HUES64 (cell line): ENCODE measurements at regions not wholly inside any gene's neighbourhood (a gene's known extent, or its start where the extent isn't known, plus 50 kb on each side); places are given as distances from the start of the nearest gene placed in this dataset.

Experiments used
- H3K27ac ChIP-seq: 2 replicates; pipeline ENCODE4 v1.7.0; 2013; ENCODE audit warnings: low read depth, low read length, inconsistent platforms
- H3K27me3 ChIP-seq: 2 replicates; pipeline ENCODE4 v1.6.1; 2013; ENCODE audit warnings: mild to moderate bottlenecking, low read length; ENCODE audit not compliant: insufficient read depth
- H3K36me3 ChIP-seq: 2 replicates; pipeline ENCODE4 v1.6.1; 2013; ENCODE audit warnings: mild to moderate bottlenecking, low read length; ENCODE audit not compliant: insufficient read depth
- H3K4me1 ChIP-seq: 2 replicates; pipeline ENCODE4 v1.6.1; 2013; ENCODE audit warnings: mild to moderate bottlenecking, low read length, moderate library complexity; ENCODE audit not compliant: insufficient read depth
- H3K4me3 ChIP-seq: 2 replicates; pipeline ENCODE4 v1.5.1; 2013; ENCODE audit warnings: mild to moderate bottlenecking, low read length, moderate library complexity
- H3K9ac ChIP-seq: 2 replicates; pipeline ENCODE4 v1.6.1; 2013; ENCODE audit warnings: mild to moderate bottlenecking, low read depth, low read length
- H3K9me3 ChIP-seq: 2 replicates; pipeline ENCODE4 v1.6.1; 2013; ENCODE audit warnings: low read depth, low read length; ENCODE audit not compliant: insufficient read depth
- WGBS: fragments of 150-250, 120-280 bp; methylation state at CpG from one replicate; pipeline ENCODE4 v1.1.7; 2013; ENCODE audit warnings: missing lambda C conversion rate; 5-methylcytosine and 5-hydroxymethylcytosine counted together

GRCh38 chr5:110008131-110008530, 318.4 kb downstream of the MAN2A1 start:
- no peaks in the 10 kb centered on the region for H3K9me3 ChIP-seq
- no peak overlapping the region for H3K4me3 ChIP-seq
- no peaks in the 10 kb centered on the region for H3K36me3 ChIP-seq
- H3K27ac ChIP-seq = no peak overlapping the region
- WGBS = 97% methylated on average over 4 of the region's 4 CpGs
- no peak overlapping the region for H3K9ac ChIP-seq
- H3K27me3 ChIP-seq = no peaks in the 10 kb centered on the region
- H3K4me1 ChIP-seq = no peaks in the 10 kb centered on the region

DNA sequence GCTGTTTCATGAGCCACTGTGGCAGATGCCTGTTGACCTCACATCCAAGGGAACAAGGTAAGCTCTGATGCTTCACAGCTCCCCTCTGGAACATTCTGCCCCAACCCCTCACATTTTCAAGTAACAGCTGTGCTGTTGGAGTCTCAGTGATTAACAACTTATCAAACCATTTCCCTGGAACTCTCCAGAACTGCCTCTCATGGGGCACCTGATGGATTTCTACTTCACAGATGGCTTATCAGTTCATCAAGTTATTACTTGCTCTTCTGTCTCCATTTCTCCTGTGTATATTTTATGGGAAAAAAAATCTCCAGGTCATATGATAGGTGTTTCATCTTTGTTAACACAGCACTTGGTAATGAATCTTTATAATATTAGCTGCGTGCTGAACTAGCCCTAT, 322.4 kb downstream of the MAN2A1 start:
- no peaks in the 10 kb centered on the region for H3K4me1 ChIP-seq
- H3K4me3 ChIP-seq = no peak overlapping the region
- no peaks in the 10 kb centered on the region for H3K36me3 ChIP-seq
- no peaks in the 10 kb centered on the region for H3K27me3 ChIP-seq
- WGBS = 100% methylated on average over 1 of the region's 1 CpG
- no peak overlapping the region for H3K27ac ChIP-seq
- H3K9me3 ChIP-seq = no peaks in the 10 kb centered on the region
- H3K9ac ChIP-seq = no peak overlapping the region

GRCh38 chr5:110013017-110013416, 323.3 kb downstream of the MAN2A1 start:
- H3K9me3 ChIP-seq = no peaks in the 10 kb centered on the region
- H3K9ac ChIP-seq = no peak overlapping the region
- H3K27me3 ChIP-seq = no peaks in the 10 kb centered on the region
- H3K4me1 ChIP-seq = no peaks in the 10 kb centered on the region
- no peak overlapping the region for H3K27ac ChIP-seq
- H3K4me3 ChIP-seq = no peak overlapping the region
- no peaks in the 10 kb centered on the region for H3K36me3 ChIP-seq

- H3K4me1 ChIP-seq = no peaks in the 10 kb centered on the region
- no peaks in the 10 kb centered on the region for H3K27me3 ChIP-seq
- H3K9me3 ChIP-seq = no peaks in the 10 kb centered on the region
- H3K4me3 ChIP-seq = no peak overlapping the region
- H3K27ac ChIP-seq = no peak overlapping the region
- H3K36me3 ChIP-seq = no peaks in the 10 kb centered on the region
- 100% methylated on average over 2 of the region's 2 CpGs for WGBS
- no peak overlapping the region for H3K9ac ChIP-seq
Observed at GRCh38 chr5:110017854-110018253, 328.1 kb downstream of the MAN2A1 start.

- 96% methylated on average over 5 of the region's 5 CpGs for WGBS
Observed at GRCh38 chr5:110018509-110018908, 328.8 kb downstream of the MAN2A1 start.

GRCh38 chr5:110019119-110019518, 329.4 kb downstream of the MAN2A1 start:
- 96% methylated on average over 6 of the region's 6 CpGs for WGBS
- H3K4me3 ChIP-seq = no peak overlapping the region
- no peak overlapping the region for H3K27ac ChIP-seq
- no peak overlapping the region for H3K9ac ChIP-seq
- H3K4me1 ChIP-seq = no peaks in the 10 kb centered on the region
- no peaks in the 10 kb centered on the region for H3K36me3 ChIP-seq
- H3K27me3 ChIP-seq = no peaks in the 10 kb centered on the region
- H3K9me3 ChIP-seq = no peaks in the 10 kb centered on the region

More at GRCh38 chr5:110018509-110018908, 328.8 kb downstream of the MAN2A1 start:
- Histone ChIP-seq H3K4me1 (no peaks in the 10 kb centered on the region), H3K27me3 (no peaks in the 10 kb centered on the region), H3K9me3 (no peaks in the 10 kb centered on the region), H3K36me3 (no peaks in the 10 kb centered on the region), H3K27ac (no peak overlapping the region), H3K4me3 (no peak overlapping the region), H3K9ac (no peak overlapping the region)

DNA sequence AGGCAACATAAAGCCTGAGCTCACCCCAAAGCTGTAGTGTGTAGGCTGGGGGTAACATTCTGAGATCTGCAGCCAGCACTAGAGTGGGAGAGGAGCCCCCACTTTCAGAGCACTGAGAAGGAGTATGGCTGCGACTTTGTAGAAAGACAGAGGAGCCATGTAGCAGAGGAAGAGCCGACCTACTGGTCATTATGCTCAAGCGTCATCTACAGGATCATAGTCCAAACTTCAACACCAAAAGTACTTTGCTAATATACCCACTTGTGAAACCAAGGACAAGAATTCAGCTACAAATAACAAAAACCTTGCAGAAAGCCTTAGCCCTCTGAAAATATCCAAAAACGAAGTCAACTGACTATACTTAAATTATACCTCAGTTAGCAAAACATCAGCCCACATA, 330.1 kb downstream of the MAN2A1 start:
- Histone ChIP-seq H3K27me3 (no peaks in the 10 kb centered on the region), H3K4me1 (no peaks in the 10 kb centered on the region), H3K36me3 (no peaks in the 10 kb centered on the region), H3K9ac (no peak overlapping the region), H3K9me3 (no peaks in the 10 kb centered on the region), H3K27ac (no peak overlapping the region), H3K4me3 (no peak overlapping the region)
- WGBS = 91% methylated on average over 4 of the region's 4 CpGs

DNA sequence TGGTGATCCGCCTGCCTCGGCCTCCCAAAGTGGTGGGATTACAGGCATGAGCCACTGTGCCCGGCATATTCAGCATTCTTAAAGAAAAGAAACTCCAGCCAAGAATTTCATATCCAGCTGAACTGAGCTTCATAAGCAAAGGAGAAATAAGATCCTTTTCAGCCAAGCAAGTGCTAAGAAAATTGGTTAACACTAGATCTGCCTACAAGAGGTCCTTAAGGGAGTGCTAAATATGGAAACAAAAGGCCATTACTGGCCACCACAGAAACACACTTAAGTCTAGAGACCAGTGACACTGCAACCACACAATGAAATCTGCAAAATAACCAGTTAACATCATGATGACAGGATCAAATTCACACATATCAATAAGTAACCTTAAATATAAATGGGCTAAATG, 331.5 kb downstream of the MAN2A1 start:
- no peak overlapping the region for H3K27ac ChIP-seq

GRCh38 chr5:110025160-110025559, 335.4 kb downstream of the MAN2A1 start:
- Histone ChIP-seq H3K27ac (no peak overlapping the region), H3K9me3 (no peaks in the 10 kb centered on the region), H3K4me1 (no peaks in the 10 kb centered on the region), H3K27me3 (no peaks in the 10 kb centered on the region), H3K36me3 (no peaks in the 10 kb centered on the region), H3K4me3 (no peak overlapping the region), H3K9ac (no peak overlapping the region)
- 100% methylated on average over 3 of the region's 3 CpGs for WGBS

More for the DNA sequence above, 331.5 kb downstream of the MAN2A1 start:
- Histone ChIP-seq H3K4me1 (no peaks in the 10 kb centered on the region), H3K27me3 (no peaks in the 10 kb centered on the region), H3K4me3 (no peak overlapping the region), H3K9ac (no peak overlapping the region), H3K36me3 (no peaks in the 10 kb centered on the region), H3K9me3 (no peaks in the 10 kb centered on the region)
- 97% methylated on average over 3 of the region's 3 CpGs for WGBS

DNA sequence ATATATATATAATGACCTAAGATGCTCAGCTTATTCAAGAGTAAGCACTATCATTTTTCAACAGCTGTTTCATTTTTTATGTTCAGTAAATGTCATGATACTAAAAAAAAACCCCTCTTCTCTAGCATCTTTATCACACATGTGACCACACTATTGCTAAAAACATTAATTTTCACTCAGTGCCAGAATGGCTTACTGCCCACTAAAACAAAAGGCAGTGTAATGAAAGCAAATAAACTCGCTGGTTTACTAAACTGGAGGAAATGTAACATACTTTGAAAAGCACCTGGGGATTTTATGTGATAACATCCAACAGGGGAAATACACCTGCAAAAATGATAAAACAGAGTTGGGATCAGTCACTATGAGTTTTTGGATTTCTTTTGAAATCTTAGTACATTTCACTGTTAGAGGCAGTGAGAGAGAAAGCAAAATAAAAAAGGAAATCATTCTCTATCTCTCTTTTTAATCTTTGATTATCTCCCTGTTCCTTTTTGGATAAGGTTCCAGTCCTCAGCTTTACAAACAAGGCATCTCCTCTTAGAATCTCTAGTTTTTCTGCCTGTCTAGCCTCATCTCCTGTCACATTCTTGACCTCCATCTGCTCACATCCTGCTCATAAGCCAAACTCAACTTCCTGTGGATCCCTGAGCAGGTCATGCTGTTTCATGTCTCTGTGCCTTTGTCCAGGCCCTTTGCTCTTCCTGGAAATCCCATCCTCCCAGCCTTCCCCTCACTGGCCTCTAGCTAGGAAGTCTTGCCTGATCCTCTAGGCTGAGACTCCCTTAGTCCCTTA, 338.0 kb downstream of the MAN2A1 start:
- peaks cover 8% of the 10 kb centered on the region; the same call in 1 of the 2 replicates for H3K4me1 ChIP-seq
- H3K9me3 ChIP-seq = no peaks in the 10 kb centered on the region
- H3K9ac ChIP-seq = no peak overlapping the region
- H3K27me3 ChIP-seq = no peaks in the 10 kb centered on the region
- 100% methylated on average over 1 of the region's 1 CpG for WGBS
- no peak overlapping the region for H3K4me3 ChIP-seq
- H3K36me3 ChIP-seq = no peaks in the 10 kb centered on the region
- no peak overlapping the region for H3K27ac ChIP-seq

- Histone ChIP-seq H3K4me1 (peaks cover 8% of the 10 kb centered on the region; the same call in 1 of the 2 replicates), H3K27me3 (no peaks in the 10 kb centered on the region), H3K27ac (no peak overlapping the region), H3K9me3 (no peaks in the 10 kb centered on the region), H3K36me3 (no peaks in the 10 kb centered on the region), H3K4me3 (no peak overlapping the region), H3K9ac (no peak overlapping the region)
Observed at GRCh38 chr5:110031402-110032140, 341.8 kb downstream of the MAN2A1 start.
